NCI-H2227 (cell line): ENCODE measurements at regions not wholly inside any gene's neighbourhood (a gene's known extent, or its start where the extent isn't known, plus 50 kb on each side); places are given as distances from the start of the nearest gene placed in this dataset.
"Not testable (repeated sequence)": the region's sequence is repeated elsewhere in the genome, so short reads cannot be mapped to it uniquely, and the experiment has no call there.

ENCODE experiments used
- DNase-seq: peaks from one replicate; lab custom pipeline; 2025; ENCODE audit not compliant: unreplicated experiment; lab: John Stamatoyannopoulos, UW

- DNase-seq: no peak
These were observed 484.9 kb downstream of the TMEM38B start for GRCh38 chr9:106179191-106179590.

GRCh38 chr9:106203815-106204516 is 509.6 kb downstream of the TMEM38B start:
- DNase-seq: not testable (repeated sequence)

- no peak for DNase-seq
These were observed 513.0 kb downstream of the TMEM38B start for GRCh38 chr9:106207298-106207697.

GRCh38 chr9:106218427-106218826 is 524.1 kb downstream of the TMEM38B start:
- DNase-seq: no peak

GRCh38 chr9:106218854-106219253 is 524.5 kb downstream of the TMEM38B start:
- DNase-seq: no peak

GRCh38 chr9:106220415-106220814 is 526.1 kb downstream of the TMEM38B start:
- no peak for DNase-seq

- DNase-seq: no peak
These were observed 534.5 kb downstream of the TMEM38B start for GRCh38 chr9:106228861-106229260.

GRCh38 chr9:106233116-106233515 is 538.8 kb downstream of the TMEM38B start:
- DNase-seq: no peak

GRCh38 chr9:106260908-106261307 is 566.6 kb downstream of the TMEM38B start:
- DNase-seq: not testable (repeated sequence)

GRCh38 chr9:106277966-106278365 is 583.6 kb downstream of the TMEM38B start:
- DNase-seq: no peak

- DNase-seq: no peak
These were observed 579.2 kb upstream of the ZNF462 start for GRCh38 chr9:106283769-106284168.

- DNase-seq: no peak
These were observed 578.7 kb upstream of the ZNF462 start for GRCh38 chr9:106284296-106284695.

- DNase-seq: no peak
These were observed 576.7 kb upstream of the ZNF462 start for GRCh38 chr9:106286249-106286648.

- DNase-seq: no peak
These were observed 575.8 kb upstream of the ZNF462 start for GRCh38 chr9:106287091-106287631.

GRCh38 chr9:106287731-106288130 is 575.2 kb upstream of the ZNF462 start:
- no peak for DNase-seq

GRCh38 chr9:106288689-106289088 is 574.3 kb upstream of the ZNF462 start:
- no peak for DNase-seq

GRCh38 chr9:106291786-106292185 is 571.2 kb upstream of the ZNF462 start:
- no peak for DNase-seq

GRCh38 chr9:106296426-106296825 is 566.5 kb upstream of the ZNF462 start:
- no peak for DNase-seq

- DNase-seq: no peak
These were observed 564.0 kb upstream of the ZNF462 start for GRCh38 chr9:106298997-106299396.

- DNase-seq: no peak
These were observed 558.5 kb upstream of the ZNF462 start for GRCh38 chr9:106304401-106304920.

- DNase-seq: no peak
These were observed 557.4 kb upstream of the ZNF462 start for GRCh38 chr9:106305428-106306133.

- no peak for DNase-seq
These were observed 555.3 kb upstream of the ZNF462 start for GRCh38 chr9:106307670-106308069.
